Stimulated activated CD4-positive, alpha-beta T cell treated with anti-CD3 and anti-CD28 coated beads, Interleukin-4, amount 100 ng/mL, for 24 hours (primary cell): ENCODE measurements at regions not wholly inside any gene's neighbourhood (a gene's known extent, or its start where the extent isn't known, plus 50 kb on each side); places are given as distances from the start of the nearest gene placed in this dataset.
"Not testable (repeated sequence)": the region's sequence is repeated elsewhere in the genome, so short reads cannot be mapped to it uniquely, and the experiment has no call there.

Source experiments
- DNase-seq: peaks from one replicate; pipeline ENCODE4 v3.0.0-alpha.2; 2020

DNA sequence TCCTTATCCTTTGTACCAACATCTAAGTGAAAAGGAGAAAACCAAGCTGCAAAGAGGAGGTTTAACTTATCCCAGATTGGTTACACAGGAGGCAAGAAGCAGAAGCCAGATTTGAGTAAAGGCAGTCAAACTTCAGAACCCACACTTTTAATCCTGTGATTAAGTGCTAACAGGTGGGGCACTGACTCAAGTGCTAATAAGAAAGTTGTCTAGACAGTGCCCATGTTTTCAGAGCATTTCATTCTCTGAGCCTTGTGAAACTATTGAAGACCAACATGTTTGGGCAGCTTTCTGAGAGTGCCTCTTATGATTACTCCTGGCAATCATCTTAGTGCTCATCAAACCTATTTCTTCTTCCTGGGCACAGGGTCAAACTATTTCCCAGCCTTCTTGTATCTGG is 380.8 kb downstream of the KCNRG start:
- no peak for DNase-seq

GRCh38 chr13:50396618-50397017 is 381.4 kb downstream of the KCNRG start:
- not testable (repeated sequence) for DNase-seq

- DNase-seq = no peak
Measured at GRCh38 chr13:50400035-50400726, 384.9 kb downstream of the KCNRG start.

DNA sequence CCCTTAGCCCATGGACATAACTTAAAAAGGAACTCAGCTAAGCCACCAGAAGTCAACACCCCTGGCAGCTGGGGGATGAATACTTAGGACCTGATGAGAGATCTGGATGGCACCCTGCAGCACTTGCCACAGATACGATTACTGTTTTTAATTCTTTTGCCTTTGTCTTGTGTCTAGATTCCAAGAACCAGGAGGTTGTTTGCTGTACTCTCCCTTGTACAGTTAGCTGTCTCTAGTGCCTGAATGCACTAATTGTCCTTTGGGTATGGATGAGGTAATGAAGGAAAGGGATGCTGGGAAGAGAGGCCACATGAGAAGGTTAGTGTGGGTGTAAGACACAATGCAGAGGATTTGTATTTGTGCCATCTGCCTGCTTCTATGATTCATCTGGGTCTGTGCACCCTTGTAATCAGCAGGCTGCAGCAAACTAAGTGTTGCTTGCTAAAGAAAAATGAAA is 385.8 kb downstream of the KCNRG start:
- DNase-seq = no peak

- DNase-seq = no peak
Measured at GRCh38 chr13:50401721-50402465, 386.6 kb downstream of the KCNRG start.

DNA sequence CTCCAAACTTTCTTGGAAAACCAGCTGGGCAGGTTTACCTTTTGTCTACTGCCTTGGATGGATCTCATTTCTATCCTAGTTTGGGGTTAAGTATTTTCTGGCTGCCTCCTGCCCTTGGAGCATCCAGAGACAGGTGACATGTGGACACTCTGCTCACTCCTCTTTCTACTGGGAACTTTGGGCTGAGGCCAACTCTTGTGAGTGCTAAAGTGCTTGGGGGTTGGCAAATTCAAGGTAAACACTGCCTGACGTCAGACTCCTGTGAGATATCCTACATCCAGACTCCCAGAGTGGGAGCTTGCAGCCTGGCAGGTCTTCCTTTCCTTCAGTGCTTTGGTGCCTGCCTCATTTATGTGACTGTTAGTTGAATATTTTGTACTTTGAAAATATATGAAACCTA is 388.1 kb downstream of the KCNRG start:
- no peak for DNase-seq

DNA sequence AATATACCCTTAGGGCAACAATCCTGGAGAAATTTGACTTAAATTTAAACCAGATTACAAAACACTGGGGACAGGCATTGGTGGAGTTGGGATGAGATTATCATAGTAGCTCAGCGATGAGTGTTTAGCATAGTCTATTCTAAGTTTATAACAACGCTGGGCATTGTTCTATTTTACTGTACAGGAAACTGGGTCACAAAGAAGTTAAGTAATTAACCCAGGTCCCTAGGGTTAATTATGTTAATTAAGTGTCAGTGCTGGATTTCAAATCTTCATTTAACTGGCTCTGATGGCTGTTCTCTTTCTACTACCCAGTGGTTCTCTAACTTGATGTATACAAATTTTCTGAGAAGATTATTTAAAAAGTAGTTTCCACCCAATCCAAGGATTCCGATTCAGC is 388.9 kb downstream of the KCNRG start:
- no peak for DNase-seq

DNA sequence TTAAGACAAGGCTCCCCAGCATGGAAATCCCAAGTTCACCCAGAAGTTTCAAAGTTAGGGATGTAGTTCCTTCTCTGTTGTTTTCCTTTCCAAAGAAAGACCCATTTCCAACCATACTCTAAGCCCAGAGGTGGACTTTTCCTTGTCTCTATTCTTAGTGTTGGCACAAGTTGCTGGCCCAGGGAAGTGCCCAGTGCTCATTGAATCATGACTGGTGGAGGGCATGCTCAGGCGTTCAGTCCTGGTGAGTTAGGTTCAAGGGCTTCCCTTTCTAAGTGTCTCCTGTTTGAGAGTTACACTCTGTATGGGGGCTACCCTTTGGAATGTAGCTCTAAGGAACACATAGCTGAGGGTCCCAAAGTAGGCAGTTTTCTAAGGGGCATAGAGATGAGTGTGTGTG is 389.5 kb downstream of the KCNRG start:
- no peak for DNase-seq

GRCh38 chr13:50406831-50407230 is 391.6 kb downstream of the KCNRG start:
- DNase-seq = no peak

DNA sequence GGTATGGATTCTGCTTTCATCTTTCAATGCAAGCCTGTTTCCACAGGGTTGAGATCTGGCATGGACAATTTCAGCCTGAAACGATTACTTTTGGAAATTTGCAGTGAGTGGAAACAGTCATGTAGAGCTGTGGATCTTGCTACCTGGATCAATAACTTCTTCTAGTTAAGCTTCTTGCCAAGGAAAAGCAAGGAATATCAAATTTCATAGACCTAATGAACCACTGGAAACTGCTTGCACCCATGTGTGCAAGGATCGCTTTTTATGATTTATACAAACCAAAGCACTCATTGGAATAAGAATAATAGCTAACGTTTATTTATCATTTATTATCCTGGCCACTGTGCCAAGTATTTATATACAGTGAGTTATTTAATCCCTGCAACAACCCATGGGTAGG is 392.8 kb downstream of the KCNRG start:
- no peak for DNase-seq

DNA sequence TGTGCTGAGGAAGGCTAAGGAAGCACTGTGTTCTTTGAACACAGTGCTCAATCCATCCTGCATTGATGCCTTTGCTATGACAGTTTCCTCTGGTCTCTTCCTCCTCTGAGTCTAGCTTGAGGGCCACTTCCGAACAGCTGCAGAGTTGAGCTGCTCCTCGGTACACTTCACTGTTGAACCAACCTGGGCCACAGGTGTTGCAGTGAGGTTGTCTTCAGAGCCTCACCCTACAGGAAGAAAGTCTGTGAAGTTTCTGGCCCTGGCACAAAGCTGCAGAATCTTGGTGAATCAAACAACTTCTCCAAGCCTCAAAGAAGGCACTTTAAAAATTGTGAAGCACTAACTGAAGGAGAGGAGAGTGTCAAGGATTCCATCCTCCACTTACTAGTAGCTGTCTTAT is 394.0 kb downstream of the KCNRG start:
- no peak for DNase-seq

- no peak for DNase-seq
Measured at GRCh38 chr13:50410921-50411746, 395.9 kb downstream of the KCNRG start.

GRCh38 chr13:50412046-50412617 is 396.9 kb downstream of the KCNRG start:
- DNase-seq = no peak

DNA sequence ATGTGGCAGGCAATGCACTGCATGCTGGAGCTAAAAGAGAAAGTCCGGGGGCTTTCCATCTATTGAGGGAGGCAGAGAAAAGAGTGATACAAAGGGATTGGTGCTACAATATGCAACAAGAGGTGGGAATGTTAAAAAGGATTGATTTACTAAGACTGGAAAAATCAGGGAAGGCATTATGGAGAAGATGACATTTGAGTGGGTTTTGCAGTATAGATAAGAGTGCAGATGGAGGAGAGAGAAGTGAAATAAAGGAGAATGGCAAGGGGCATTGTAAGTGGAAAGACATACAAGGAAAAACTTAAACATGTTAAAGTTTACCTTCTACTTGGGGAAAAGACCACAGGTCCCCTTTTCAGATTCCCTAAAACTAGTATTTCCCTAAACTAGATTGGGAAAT is 399.4 kb downstream of the KCNRG start:
- no peak for DNase-seq

DNA sequence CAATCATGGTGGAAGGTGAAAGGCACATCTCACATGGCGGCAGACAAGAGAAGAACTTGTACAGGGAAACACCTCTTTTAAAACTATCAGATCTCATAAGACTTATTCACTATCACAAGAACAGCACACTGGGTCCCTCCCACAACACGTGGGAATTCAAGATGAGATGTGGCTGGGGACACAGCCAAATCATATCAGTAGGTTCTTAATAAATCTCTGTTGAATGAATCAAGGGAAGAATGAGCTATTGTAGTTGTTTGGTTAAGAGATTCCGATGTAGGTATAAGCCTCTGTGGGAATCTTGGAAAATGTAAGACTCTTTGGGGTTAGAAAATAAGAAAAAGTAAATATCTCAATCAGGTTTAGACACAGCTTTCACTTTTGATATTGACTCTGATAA is 400.2 kb downstream of the KCNRG start:
- DNase-seq = no peak

GRCh38 chr13:50417597-50417996 is 402.4 kb downstream of the KCNRG start:
- no peak for DNase-seq

DNA sequence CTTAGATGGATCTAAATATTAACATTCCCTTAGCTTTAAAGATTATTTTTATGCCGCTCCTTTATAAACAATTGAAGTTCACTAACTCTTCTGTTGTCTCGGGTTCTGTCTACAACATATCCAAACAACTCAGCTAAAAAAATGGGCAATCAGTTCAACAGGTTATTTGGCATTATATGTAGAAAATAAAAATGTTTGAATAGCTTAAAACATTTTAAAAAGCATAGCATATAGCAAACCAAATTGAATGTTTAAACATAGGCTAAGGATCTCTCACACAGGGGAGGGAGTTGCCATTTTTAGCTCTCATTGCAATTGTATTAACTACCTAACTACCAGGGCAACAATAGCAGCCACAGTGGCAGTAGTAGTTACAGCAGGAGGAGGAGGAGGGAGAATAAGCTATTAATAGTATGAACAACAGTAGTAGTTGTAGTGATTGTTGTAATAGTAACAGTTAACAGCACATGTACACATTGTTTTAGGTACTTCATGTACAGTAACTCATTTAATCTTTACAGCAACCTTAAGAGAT is 404.2 kb downstream of the KCNRG start:
- DNase-seq = no peak

- DNase-seq = no peak
Measured at GRCh38 chr13:50419896-50420295, 404.7 kb downstream of the KCNRG start.

DNA sequence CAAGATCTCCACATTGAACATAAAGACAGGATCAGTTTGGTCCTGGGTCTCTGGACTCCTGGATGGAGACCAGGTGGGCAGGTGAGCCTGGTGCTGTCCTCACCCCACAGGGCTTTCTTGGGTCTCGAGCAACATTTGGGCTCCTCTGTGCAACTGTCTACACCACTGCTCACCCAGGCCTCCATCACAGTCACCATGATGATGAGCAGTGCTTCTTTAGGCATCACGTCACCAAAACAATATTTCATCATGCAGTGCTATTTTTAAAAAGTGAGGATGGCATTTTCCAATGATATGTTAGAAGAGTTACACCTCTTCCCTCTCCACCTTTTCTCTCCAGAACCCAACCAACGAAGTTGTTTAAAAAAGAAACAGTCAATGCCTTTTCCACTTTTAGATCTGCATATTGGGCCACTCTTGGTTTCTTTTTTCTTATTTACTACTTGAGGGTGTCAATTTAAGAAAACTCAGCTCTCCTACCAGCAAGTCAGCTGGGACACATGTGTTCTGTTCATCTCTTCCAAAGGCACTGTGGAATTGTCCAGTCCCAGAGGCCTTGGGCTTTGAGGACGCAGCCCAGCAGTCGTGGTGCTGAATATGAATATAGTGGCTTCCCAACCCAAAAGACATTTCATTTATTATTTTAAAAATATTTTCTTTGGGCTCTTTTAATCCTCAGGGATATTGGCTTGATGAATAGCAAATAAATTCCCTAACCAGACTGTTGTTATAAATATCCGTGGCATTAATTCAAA is 405.7 kb downstream of the KCNRG start:
- DNase-seq = no peak

GRCh38 chr13:50421473-50422130 is 406.4 kb downstream of the KCNRG start:
- DNase-seq = no peak
